Activated naive CD8-positive, alpha-beta T cell treated with anti-CD3 and anti-CD28 coated beads, Interleukin-2, amount 10 ng/mL, durations not matched to agents 7 days and 5 days (primary cell): ENCODE measurements at regions not wholly inside any gene's neighbourhood (a gene's known extent, or its start where the extent isn't known, plus 50 kb on each side); places are given as distances from the start of the nearest gene placed in this dataset.

Experiments
- ATAC-seq: fragments of 150-1000 bp; cut with Tn5 transposase; one replicate; pipeline ENCODE4 v1.10.0; 2021; ENCODE audit warnings: low read depth, moderate library complexity
- POLR2A ChIA-PET: fragments of 350-600 bp; sonication (Branson Sonifier 250); formaldehyde crosslinking; loops from one replicate; lab custom pipeline; 2021; ENCODE audit warnings: antibody characterized with exemption; lab: Charles Lee
- DNase-seq: peaks from one replicate; pipeline ENCODE4 v3.0.0; 2021
- H3K27ac Mint-ChIP-seq: one replicate; pipeline ENCODE4 v1.8.0; 2022; ENCODE audit warnings: mild to moderate bottlenecking, mixed read lengths
- H3K27me3 Mint-ChIP-seq: one replicate; pipeline ENCODE4 v1.8.0; 2022; ENCODE audit warnings: mild to moderate bottlenecking, moderate library complexity, mixed read lengths
- H3K36me3 Mint-ChIP-seq: one replicate; pipeline ENCODE4 v1.8.0; 2021; ENCODE audit warnings: mild to moderate bottlenecking, mixed read lengths
- H3K4me1 Mint-ChIP-seq: one replicate; pipeline ENCODE4 v1.8.0; 2021; ENCODE audit warnings: mixed read lengths
- H3K4me3 Mint-ChIP-seq: one replicate; pipeline ENCODE4 v1.8.0; 2022; ENCODE audit warnings: mild to moderate bottlenecking, moderate library complexity, mixed read lengths
- H3K9me3 Mint-ChIP-seq: one replicate; pipeline ENCODE4 v1.8.0; 2021; ENCODE audit warnings: mixed read lengths

DNA sequence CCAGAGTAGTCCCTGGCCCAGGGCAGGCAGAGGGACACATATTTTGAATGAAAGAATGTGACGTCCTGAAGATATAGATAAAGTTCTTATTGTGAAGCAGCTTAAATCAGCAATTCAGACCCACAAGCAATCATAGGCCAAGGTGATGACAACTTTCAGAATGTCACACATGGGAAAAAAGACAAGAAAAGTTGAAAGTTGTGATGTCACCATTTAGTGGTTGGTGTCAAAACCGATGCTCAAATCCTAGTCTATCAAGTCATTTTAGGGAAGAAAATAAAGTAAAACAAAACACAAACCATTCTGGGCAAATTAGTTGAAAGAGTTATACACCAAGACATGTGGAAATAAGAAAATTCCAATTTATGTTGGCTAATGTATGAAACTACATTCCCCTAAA lies 710.8 kb downstream of the DOK5 start:
- peaks cover 9% of the 10 kb centered on the region for H3K9me3 Mint-ChIP-seq
- no peak overlapping the region for H3K27ac Mint-ChIP-seq
- POLR2A ChIA-PET: no interaction called here
- no peak for ATAC-seq
- H3K27me3 Mint-ChIP-seq: no peaks in the 10 kb centered on the region
- DNase-seq: no peak
- H3K36me3 Mint-ChIP-seq: no peaks in the 10 kb centered on the region
- no peak overlapping the region for H3K4me3 Mint-ChIP-seq
- H3K4me1 Mint-ChIP-seq: no peaks in the 10 kb centered on the region

DNA sequence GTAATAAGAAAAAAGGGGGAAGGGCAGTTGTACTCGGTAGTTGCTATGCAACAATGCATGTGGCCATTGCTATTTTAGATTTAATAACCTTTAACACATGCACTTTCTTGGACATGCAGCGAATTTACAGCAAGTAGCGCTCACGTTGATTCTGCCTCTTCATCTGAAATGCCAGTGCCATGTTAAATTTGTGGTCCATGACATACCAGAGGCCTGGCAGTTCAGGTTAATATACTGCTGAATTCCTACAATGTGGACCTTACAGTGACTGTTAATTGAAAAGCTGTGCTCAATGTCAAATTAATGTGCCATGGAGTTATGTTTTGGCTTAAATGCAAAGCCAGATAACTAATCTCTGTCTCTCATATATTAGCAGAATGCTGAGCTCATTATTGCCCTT lies 699.7 kb downstream of the DOK5 start:
- POLR2A ChIA-PET: no interaction called here
- Mint-ChIP-seq H3K4me1 (no peaks in the 10 kb centered on the region), H3K36me3 (no peaks in the 10 kb centered on the region), H3K9me3 (peaks cover 12% of the 10 kb centered on the region), H3K4me3 (no peak overlapping the region), H3K27ac (no peak overlapping the region), H3K27me3 (no peaks in the 10 kb centered on the region)
- ATAC-seq: no peak
- DNase-seq: no peak

DNA sequence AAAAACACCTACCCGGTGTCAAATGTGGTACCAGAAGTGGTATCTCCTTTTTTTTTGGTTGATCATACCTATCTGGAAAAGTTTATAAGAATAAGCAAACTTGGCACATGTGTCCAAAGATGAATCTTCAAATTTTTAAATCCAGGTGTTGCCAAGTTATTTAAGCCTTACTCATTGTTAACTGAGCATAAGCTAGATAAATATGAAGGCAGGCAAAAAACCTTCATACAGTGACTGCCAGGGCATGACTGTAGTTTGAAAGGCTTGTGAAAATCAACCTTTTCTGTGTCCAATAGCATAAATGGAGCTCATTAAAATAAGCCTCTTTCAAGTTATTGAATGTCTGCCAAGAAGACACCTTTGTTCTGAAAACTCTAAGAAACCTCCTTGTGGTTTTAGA lies 699.2 kb downstream of the DOK5 start:
- Mint-ChIP-seq H3K36me3 (no peaks in the 10 kb centered on the region), H3K4me1 (no peaks in the 10 kb centered on the region), H3K4me3 (no peak overlapping the region), H3K9me3 (peaks cover 9% of the 10 kb centered on the region), H3K27me3 (no peaks in the 10 kb centered on the region), H3K27ac (no peak overlapping the region)
- ATAC-seq (no peak), DNase-seq (no peak)
- POLR2A ChIA-PET: no interaction called here

DNA sequence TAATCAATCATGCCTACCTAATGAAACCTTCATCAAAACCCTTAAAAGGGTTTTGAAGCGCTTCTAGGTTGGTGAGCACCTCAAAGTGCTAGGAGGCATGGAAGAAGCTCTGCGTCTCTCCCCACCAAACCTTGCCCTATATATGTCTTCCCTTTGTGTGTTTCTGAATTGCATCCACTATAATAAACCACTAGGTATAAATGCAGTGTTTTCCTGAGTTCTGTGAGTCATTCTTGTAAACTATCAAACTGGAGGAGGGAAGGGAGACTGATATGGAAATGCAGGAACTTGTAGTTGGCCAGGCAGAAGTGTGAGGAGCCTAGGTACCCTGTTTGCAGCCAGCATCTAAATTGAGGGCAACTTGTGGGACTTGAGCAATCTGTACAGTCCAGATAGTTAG lies 698.8 kb downstream of the DOK5 start:
- H3K27me3 Mint-ChIP-seq: no peaks in the 10 kb centered on the region
- POLR2A ChIA-PET: no interaction called here
- H3K4me3 Mint-ChIP-seq: no peak overlapping the region
- DNase-seq: no peak
- no peak for ATAC-seq
- peaks cover 9% of the 10 kb centered on the region for H3K9me3 Mint-ChIP-seq
- H3K4me1 Mint-ChIP-seq: no peaks in the 10 kb centered on the region
- no peak overlapping the region for H3K27ac Mint-ChIP-seq
- no peaks in the 10 kb centered on the region for H3K36me3 Mint-ChIP-seq

DNA sequence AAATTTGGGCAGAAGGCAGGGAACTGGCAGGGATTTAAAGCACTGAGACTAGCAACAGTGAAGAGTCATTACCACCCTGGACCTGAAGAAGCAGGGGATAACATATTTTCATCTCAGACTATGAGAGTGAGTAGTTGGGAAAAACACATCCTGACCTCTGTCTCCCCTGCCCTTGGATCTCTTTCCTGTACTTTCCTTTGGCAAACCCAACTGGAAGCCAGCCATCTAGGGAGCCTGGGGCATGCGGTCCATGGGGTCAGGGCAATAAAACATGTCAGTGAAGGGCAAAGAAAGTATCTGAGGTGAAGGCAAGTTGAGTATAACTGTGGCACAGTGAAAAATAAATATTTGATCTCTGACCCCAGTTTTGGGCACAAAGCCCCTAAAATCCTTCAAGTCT lies 698.2 kb downstream of the DOK5 start:
- DNase-seq: no peak
- POLR2A ChIA-PET: no interaction called here

DNA sequence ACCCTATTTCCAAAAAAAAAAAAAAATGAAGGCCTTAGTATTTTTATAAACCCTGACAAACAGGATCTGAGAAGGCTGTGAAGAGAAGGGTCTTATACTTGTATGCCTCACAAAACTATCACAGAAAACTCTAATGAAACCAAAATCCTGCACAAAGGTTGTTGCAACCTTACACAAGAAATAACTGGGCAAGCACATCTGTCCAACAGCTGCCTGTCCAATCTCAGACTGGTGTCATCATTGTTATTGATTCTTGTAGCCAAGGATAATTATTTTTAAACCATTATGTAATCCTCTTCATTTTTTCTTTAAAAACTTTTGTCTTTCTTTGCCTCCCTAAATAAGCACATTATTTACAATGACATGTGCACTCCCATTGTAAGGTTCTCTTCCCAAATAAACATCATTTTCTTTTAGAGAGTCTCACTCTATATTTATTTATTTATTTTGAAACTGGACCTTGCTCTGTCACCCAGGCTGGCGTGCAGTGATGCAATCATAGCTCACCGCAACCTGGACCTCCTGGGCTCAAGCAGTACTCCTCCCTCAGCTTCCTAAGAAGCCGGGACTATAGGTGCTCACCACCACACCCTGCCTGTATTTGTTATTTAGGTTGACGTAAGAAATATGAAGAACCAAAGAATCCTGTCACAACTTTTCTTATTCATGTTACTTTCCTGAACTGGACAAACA lies 697.1 kb downstream of the DOK5 start:
- POLR2A ChIA-PET: no interaction called here

More for the DNA sequence above, 698.2 kb downstream of the DOK5 start:
- Mint-ChIP-seq H3K36me3 (no peaks in the 10 kb centered on the region), H3K4me3 (no peak overlapping the region), H3K27me3 (no peaks in the 10 kb centered on the region), H3K9me3 (peaks cover 9% of the 10 kb centered on the region), H3K27ac (no peak overlapping the region), H3K4me1 (no peaks in the 10 kb centered on the region)
- no peak for ATAC-seq

DNA sequence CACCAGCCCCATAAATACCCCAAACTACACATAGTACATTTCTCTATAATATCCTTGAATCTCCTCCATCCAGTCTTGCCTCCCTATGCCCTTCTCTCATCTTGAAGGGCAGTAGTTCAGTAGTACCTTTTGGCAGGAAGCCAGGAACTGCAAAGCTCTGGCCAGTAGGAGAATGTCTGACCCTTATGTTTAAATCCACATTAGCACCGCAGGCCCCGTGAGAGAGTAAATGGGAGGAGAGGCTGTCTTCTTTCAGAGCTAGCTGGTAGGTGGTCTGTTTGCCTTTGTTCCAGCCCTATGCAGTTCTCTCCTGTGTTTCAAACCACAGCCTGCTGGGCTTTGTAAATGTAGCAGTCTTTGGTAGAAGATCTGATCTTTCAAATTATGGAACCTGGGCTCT lies 690.7 kb downstream of the DOK5 start:
- DNase-seq (no peak), ATAC-seq (no peak)
- no peak overlapping the region for H3K4me3 Mint-ChIP-seq
- no peaks in the 10 kb centered on the region for H3K4me1 Mint-ChIP-seq
- H3K27me3 Mint-ChIP-seq: no peaks in the 10 kb centered on the region
- H3K36me3 Mint-ChIP-seq: no peaks in the 10 kb centered on the region
- POLR2A ChIA-PET: no interaction called here
- peaks cover 5% of the 10 kb centered on the region for H3K9me3 Mint-ChIP-seq
- H3K27ac Mint-ChIP-seq: no peak overlapping the region

More for the DNA sequence above, 697.1 kb downstream of the DOK5 start:
- Mint-ChIP-seq H3K4me3 (no peak overlapping the region), H3K9me3 (peaks cover 8% of the 10 kb centered on the region), H3K4me1 (no peaks in the 10 kb centered on the region), H3K36me3 (no peaks in the 10 kb centered on the region), H3K27me3 (no peaks in the 10 kb centered on the region), H3K27ac (no peak overlapping the region)
- no peak for DNase-seq
- ATAC-seq: no peak

DNA sequence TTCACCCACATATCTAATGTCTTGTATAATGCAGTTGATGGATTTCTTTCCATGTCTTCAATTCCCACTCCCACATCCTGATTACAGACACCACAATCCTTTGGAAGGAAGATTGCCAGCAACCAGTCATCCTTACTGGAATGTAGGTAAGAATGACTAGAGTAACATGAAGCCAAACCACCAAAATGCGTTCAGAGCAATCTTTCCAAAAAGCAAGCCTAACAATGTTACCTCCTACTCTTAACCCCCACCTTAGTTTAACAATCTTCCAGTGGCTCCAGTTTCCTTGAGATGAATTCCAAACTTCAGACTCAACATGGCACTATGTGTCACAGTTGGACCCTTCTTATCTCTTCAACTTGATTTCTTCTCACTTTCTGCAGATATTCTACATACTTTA lies 685.6 kb downstream of the DOK5 start:
- no peaks in the 10 kb centered on the region for H3K4me1 Mint-ChIP-seq
- peaks cover 4% of the 10 kb centered on the region for H3K9me3 Mint-ChIP-seq
- ATAC-seq: no peak
- H3K36me3 Mint-ChIP-seq: no peaks in the 10 kb centered on the region
- POLR2A ChIA-PET: no interaction called here
- no peak overlapping the region for H3K27ac Mint-ChIP-seq
- no peak overlapping the region for H3K4me3 Mint-ChIP-seq
- DNase-seq: no peak
- H3K27me3 Mint-ChIP-seq: no peaks in the 10 kb centered on the region

DNA sequence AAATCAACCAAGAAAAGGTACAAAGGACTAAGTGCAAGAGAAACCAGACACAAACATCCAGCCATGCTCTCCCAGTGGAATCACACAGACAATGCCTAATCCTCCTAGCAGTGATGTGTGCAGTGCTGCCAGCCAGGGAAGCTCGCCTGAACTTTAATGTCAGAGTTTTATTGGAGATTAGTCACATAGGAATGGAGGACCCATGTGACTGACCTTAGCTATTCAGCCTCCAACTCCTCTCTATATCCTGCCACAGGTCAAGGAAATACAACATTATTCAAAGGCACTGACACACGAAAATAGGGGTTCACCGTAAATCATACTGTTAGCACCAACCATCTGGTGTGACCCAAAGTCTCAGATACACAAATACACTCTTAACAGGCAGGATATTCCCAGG lies 684.6 kb downstream of the DOK5 start:
- no peaks in the 10 kb centered on the region for H3K27me3 Mint-ChIP-seq
- H3K4me1 Mint-ChIP-seq: no peaks in the 10 kb centered on the region
- POLR2A ChIA-PET: no interaction called here
- H3K36me3 Mint-ChIP-seq: no peaks in the 10 kb centered on the region
- DNase-seq: no peak
- no peak overlapping the region for H3K27ac Mint-ChIP-seq
- peaks cover 4% of the 10 kb centered on the region for H3K9me3 Mint-ChIP-seq
- no peak overlapping the region for H3K4me3 Mint-ChIP-seq
- ATAC-seq: no peak

DNA sequence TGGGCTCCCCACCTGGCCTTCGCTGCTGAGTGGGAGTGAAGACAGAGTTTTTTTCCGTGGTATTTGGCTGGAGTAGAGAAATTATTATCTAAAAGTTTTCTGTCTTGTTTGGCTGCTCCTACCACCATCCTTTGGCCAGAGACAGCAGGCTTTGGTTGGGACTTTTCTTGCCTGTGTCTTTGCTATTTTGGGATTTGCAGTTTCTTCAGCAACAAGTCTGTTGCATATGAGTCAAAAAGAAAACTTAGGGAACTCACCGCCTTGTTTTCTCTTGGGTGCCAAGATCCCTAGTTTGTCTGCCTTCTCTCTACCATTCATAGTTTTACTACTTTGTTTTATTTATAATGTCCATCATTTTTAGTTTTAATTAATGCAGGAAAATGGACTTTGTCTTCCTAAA lies 683.8 kb downstream of the DOK5 start:
- no peak overlapping the region for H3K27ac Mint-ChIP-seq
- DNase-seq (no peak), ATAC-seq (no peak)
- H3K36me3 Mint-ChIP-seq: no peaks in the 10 kb centered on the region
- no peaks in the 10 kb centered on the region for H3K27me3 Mint-ChIP-seq
- no peaks in the 10 kb centered on the region for H3K4me1 Mint-ChIP-seq
- POLR2A ChIA-PET: no interaction called here
- H3K9me3 Mint-ChIP-seq: peaks cover 4% of the 10 kb centered on the region
- no peak overlapping the region for H3K4me3 Mint-ChIP-seq

DNA sequence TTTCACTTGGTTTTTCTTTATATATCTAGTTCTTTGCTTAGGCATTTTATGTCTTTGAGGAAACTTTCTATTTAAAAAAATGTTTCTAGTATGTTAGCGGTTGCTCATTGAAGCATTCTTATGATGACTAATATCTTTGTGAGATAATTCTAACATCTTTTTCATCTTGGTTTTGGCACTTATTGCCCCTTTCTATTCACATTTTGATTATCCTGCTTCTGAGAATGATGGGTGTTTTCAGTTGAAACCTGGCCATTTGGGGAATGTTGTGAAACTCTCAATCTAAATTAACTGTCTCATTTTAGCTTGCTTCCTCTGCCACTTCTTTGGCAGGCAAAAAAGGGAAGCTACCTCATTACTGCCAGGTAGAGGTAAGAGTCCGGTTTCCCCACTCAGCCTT lies 683.1 kb downstream of the DOK5 start:
- Mint-ChIP-seq H3K27me3 (no peaks in the 10 kb centered on the region), H3K4me3 (no peak overlapping the region), H3K36me3 (no peaks in the 10 kb centered on the region), H3K4me1 (no peaks in the 10 kb centered on the region), H3K27ac (no peak overlapping the region), H3K9me3 (peaks cover 7% of the 10 kb centered on the region)
- POLR2A ChIA-PET: no interaction called here
- no peak for ATAC-seq
- no peak for DNase-seq

DNA sequence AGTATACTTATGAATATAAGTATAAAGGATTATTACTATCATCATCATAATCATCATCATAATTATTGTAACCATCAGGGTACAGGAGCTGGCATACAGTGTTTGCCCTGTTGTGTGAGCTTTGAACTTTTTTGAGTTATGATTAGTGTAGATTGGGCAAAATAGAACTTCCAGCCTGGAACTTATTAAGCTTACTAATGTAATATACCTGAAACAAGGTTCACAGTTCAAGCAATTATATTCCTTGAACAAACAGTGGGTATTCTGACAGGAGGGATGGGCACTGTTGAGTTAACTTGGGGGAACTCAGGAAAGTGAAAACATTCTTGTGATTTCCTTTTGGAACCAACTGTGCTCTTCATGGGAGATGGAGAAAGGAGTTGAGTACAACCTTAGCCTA lies 680.0 kb downstream of the DOK5 start:
- Mint-ChIP-seq H3K9me3 (peaks cover 3% of the 10 kb centered on the region), H3K4me1 (no peaks in the 10 kb centered on the region), H3K27ac (no peak overlapping the region), H3K4me3 (no peak overlapping the region), H3K36me3 (no peaks in the 10 kb centered on the region), H3K27me3 (no peaks in the 10 kb centered on the region)
- POLR2A ChIA-PET: no interaction called here
- ATAC-seq: no peak
- no peak for DNase-seq

DNA sequence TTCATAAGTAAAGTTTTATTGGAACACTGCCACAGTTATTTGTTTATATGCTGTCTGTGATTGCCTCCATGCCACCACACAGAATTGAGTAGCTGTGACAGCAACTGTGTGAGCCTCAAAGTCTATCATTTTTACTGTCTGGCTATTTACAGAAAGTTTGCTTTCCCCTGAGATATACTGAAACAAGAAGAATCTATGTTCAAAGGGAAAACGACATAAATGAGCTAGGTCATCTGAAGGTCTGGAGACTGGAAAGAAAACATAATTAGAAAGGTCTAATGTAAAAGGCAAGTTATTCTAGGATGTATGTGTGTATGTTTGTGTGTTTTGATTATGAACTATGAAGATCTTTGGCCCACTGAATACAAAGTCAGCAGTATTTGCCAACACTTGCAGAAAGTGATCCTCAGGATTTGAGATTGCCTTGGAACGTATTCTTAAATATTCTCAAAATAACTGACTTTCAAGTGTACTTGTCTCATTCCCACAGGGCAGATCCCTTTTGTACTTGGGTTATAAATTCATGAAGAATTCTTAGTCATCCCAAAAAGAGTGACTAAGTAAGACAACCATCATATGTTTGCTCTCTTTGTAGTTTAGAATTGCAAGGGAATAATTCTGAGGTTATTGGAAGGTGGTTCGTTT lies 677.7 kb downstream of the DOK5 start:
- DNase-seq: no peak
- H3K27me3 Mint-ChIP-seq: no peaks in the 10 kb centered on the region
- POLR2A ChIA-PET: no interaction called here
- no peaks in the 10 kb centered on the region for H3K36me3 Mint-ChIP-seq
- H3K4me1 Mint-ChIP-seq: no peaks in the 10 kb centered on the region
- H3K9me3 Mint-ChIP-seq: peaks cover 3% of the 10 kb centered on the region
- no peak overlapping the region for H3K27ac Mint-ChIP-seq
- no peak overlapping the region for H3K4me3 Mint-ChIP-seq
- no peak for ATAC-seq

DNA sequence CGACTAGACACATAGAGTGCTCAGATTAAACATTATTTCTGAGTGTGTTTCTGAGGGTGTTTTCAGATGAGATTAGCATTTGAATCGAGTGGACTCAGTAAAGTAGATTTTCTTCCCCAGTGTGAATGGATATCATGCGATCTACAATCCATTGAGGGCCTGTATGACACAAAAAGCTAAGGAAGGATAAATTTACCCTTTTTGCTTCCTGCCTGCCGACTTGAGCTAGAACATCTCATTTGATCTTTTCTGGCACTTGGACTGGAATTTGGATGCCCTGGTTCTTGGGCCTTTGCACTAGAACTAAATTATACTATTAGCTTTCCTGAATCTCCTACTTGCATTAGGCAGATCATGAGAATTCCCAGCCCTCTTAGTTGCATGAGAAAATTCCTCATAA lies 675.8 kb downstream of the DOK5 start:
- Mint-ChIP-seq H3K4me3 (no peak overlapping the region), H3K4me1 (no peaks in the 10 kb centered on the region), H3K36me3 (no peaks in the 10 kb centered on the region), H3K9me3 (peaks cover 3% of the 10 kb centered on the region), H3K27me3 (no peaks in the 10 kb centered on the region), H3K27ac (no peak overlapping the region)
- POLR2A ChIA-PET: no interaction called here
- no peak for ATAC-seq
- no peak for DNase-seq
